ENCODE measurements at regions not wholly inside any gene's neighbourhood (a gene's known extent, or its start where the extent isn't known, plus 50 kb on each side); places are given as distances from the start of the nearest gene placed in this dataset.
"Not testable (repeated sequence)": the region's sequence is repeated elsewhere in the genome, so short reads cannot be mapped to it uniquely, and the experiment has no call there.

GRCh38 chr11:43177975-43178374 lies 133.8 kb upstream of the API5 start:
- ChIA-PET POLR2A (no interaction called here), CTCF (interaction anchor here (1.2 to 3.4 kb wide), 2 partner anchors 10 to 105 kb away, joined by 3 to 11 read pairs; no protein-coding TSS in a partner anchor)
- Mint-ChIP-seq H3K4me3 (no peak overlapping the region), H3K36me3 (ENCODE audit: low read depth) (no peaks in the 10 kb centered on the region), H3K4me1 (ENCODE audit: low read depth) (no peaks in the 10 kb centered on the region), H3K27me3 (no peaks in the 10 kb centered on the region), H3K9me3 (no peaks in the 10 kb centered on the region), H3K27ac (no peak overlapping the region)
- no peak for ATAC-seq
- intact Hi-C loops (cut with micrococcal nuclease) = no loop called here
- no peak for DNase-seq
- no peak for TF ChIP-seq CTCF (IDR thresholded peaks at IDR 0.05)

- POLR2A ChIA-PET = not testable (repeated sequence)
Observed at GRCh38 chr11:43194459-43194858, 117.3 kb upstream of the API5 start.

GRCh38 chr11:43197379-43197778 lies 114.4 kb upstream of the API5 start:
- H3K27me3 Mint-ChIP-seq = no peaks in the 10 kb centered on the region
- ATAC-seq (no peak), DNase-seq (no peak)
- peaks cover 7% of the 10 kb centered on the region for H3K9me3 Mint-ChIP-seq
- H3K27ac Mint-ChIP-seq = no peak overlapping the region
- intact Hi-C loops (cut with micrococcal nuclease) = no loop called here
- no peaks in the 10 kb centered on the region for H3K36me3 Mint-ChIP-seq (ENCODE audit: low read depth)
- POLR2A ChIA-PET = no interaction called here
- CTCF ChIA-PET = no interaction called here
- no peaks in the 10 kb centered on the region for H3K4me1 Mint-ChIP-seq (ENCODE audit: low read depth)
- no peak overlapping the region for H3K4me3 Mint-ChIP-seq
- TF ChIP-seq CTCF (IDR thresholded peaks at IDR 0.05) = no peak

More at GRCh38 chr11:43194459-43194858, 117.3 kb upstream of the API5 start:
- ATAC-seq; H3K27me3 Mint-ChIP-seq; CTCF ChIA-PET; H3K9me3 Mint-ChIP-seq; H3K36me3 Mint-ChIP-seq (ENCODE audit: low read depth); intact Hi-C loops (cut with micrococcal nuclease); H3K4me3 Mint-ChIP-seq; DNase-seq; H3K27ac Mint-ChIP-seq; H3K4me1 Mint-ChIP-seq (ENCODE audit: low read depth): not testable (repeated sequence)

- Mint-ChIP-seq H3K27ac (no peak overlapping the region), H3K27me3 (no peaks in the 10 kb centered on the region), H3K9me3 (peaks cover 3% of the 10 kb centered on the region), H3K36me3 (ENCODE audit: low read depth) (no peaks in the 10 kb centered on the region), H3K4me1 (ENCODE audit: low read depth) (no peaks in the 10 kb centered on the region), H3K4me3 (no peak overlapping the region)
- DNase-seq (no peak), ATAC-seq (no peak)
- ChIA-PET POLR2A (no interaction called here), CTCF (no interaction called here)
- TF ChIP-seq CTCF (IDR thresholded peaks at IDR 0.05) = no peak
- intact Hi-C loops (cut with micrococcal nuclease) = no loop called here
Observed at GRCh38 chr11:43200031-43200430, 111.8 kb upstream of the API5 start.

- ChIA-PET CTCF (no interaction called here), POLR2A (interaction anchor here (0.7 kb wide), 1 partner anchor 932 kb away, joined by 3 read pairs; no protein-coding TSS in a partner anchor)
- DNase-seq (no peak), ATAC-seq (no peak)
- no peak for TF ChIP-seq CTCF (IDR thresholded peaks at IDR 0.05)
- Mint-ChIP-seq H3K9me3 (peaks cover 5% of the 10 kb centered on the region), H3K36me3 (ENCODE audit: low read depth) (no peaks in the 10 kb centered on the region), H3K4me1 (ENCODE audit: low read depth) (no peaks in the 10 kb centered on the region), H3K27ac (no peak overlapping the region), H3K27me3 (no peaks in the 10 kb centered on the region), H3K4me3 (no peak overlapping the region)
- intact Hi-C loops (cut with micrococcal nuclease) = no loop called here
Observed at GRCh38 chr11:43212279-43212678, 99.5 kb upstream of the API5 start.

GRCh38 chr11:43214471-43214870 lies 97.3 kb upstream of the API5 start:
- Mint-ChIP-seq H3K36me3 (ENCODE audit: low read depth) (no peaks in the 10 kb centered on the region), H3K27ac (no peak overlapping the region), H3K4me1 (ENCODE audit: low read depth) (no peaks in the 10 kb centered on the region), H3K4me3 (no peak overlapping the region), H3K27me3 (no peaks in the 10 kb centered on the region), H3K9me3 (peaks cover 2% of the 10 kb centered on the region)
- ChIA-PET POLR2A (no interaction called here), CTCF (no interaction called here)
- no peak for ATAC-seq
- no peak for DNase-seq
- intact Hi-C loops (cut with micrococcal nuclease) = no loop called here
- TF ChIP-seq CTCF (IDR thresholded peaks at IDR 0.05) = no peak

Data from activated CD8-positive, alpha-beta T cell treated with anti-CD3 and anti-CD28 coated beads for 36 hours (primary cell).